ENCODE measurements at regions not wholly inside any gene's neighbourhood (a gene's known extent, or its start where the extent isn't known, plus 50 kb on each side); places are given as distances from the start of the nearest gene placed in this dataset.

GRCh38 chr9:75811692-75812091 lies 78.8 kb upstream of the PCSK5 start:
- TF ChIP-seq, protein P1, sequence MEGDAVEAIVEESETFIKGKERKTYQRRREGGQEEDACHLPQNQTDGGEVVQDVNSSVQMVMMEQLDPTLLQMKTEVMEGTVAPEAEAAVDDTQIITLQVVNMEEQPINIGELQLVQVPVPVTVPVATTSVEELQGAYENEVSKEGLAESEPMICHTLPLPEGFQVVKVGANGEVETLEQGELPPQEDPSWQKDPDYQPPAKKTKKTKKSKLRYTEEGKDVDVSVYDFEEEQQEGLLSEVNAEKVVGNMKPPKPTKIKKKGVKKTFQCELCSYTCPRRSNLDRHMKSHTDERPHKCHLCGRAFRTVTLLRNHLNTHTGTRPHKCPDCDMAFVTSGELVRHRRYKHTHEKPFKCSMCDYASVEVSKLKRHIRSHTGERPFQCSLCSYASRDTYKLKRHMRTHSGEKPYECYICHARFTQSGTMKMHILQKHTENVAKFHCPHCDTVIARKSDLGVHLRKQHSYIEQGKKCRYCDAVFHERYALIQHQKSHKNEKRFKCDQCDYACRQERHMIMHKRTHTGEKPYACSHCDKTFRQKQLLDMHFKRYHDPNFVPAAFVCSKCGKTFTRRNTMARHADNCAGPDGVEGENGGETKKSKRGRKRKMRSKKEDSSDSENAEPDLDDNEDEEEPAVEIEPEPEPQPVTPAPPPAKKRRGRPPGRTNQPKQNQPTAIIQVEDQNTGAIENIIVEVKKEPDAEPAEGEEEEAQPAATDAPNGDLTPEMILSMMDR (conservative IDR thresholded peaks at IDR 0.05; ENCODE audit: low read depth in 2 of 2) = no peak
- TF ChIP-seq, protein P2, sequence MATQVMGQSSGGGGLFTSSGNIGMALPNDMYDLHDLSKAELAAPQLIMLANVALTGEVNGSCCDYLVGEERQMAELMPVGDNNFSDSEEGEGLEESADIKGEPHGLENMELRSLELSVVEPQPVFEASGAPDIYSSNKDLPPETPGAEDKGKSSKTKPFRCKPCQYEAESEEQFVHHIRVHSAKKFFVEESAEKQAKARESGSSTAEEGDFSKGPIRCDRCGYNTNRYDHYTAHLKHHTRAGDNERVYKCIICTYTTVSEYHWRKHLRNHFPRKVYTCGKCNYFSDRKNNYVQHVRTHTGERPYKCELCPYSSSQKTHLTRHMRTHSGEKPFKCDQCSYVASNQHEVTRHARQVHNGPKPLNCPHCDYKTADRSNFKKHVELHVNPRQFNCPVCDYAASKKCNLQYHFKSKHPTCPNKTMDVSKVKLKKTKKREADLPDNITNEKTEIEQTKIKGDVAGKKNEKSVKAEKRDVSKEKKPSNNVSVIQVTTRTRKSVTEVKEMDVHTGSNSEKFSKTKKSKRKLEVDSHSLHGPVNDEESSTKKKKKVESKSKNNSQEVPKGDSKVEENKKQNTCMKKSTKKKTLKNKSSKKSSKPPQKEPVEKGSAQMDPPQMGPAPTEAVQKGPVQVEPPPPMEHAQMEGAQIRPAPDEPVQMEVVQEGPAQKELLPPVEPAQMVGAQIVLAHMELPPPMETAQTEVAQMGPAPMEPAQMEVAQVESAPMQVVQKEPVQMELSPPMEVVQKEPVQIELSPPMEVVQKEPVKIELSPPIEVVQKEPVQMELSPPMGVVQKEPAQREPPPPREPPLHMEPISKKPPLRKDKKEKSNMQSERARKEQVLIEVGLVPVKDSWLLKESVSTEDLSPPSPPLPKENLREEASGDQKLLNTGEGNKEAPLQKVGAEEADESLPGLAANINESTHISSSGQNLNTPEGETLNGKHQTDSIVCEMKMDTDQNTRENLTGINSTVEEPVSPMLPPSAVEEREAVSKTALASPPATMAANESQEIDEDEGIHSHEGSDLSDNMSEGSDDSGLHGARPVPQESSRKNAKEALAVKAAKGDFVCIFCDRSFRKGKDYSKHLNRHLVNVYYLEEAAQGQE (IDR thresholded peaks at IDR 0.05; ENCODE audit: unreplicated experiment) = no peak
- TF ChIP-seq EZH2 (IDR thresholded peaks at IDR 0.05; ENCODE audit: low read depth, unreplicated experiment) (no peak), POLR2AphosphoS5 (IDR thresholded peaks at IDR 0.05; ENCODE audit: low read depth) (no peak), ETS1 (IDR thresholded peaks at IDR 0.05) (no peak), JUNB (IDR thresholded peaks at IDR 0.05; ENCODE audit: unreplicated experiment) (no peak)
